ENCODE measurements at regions not wholly inside any gene's neighbourhood (a gene's known extent, or its start where the extent isn't known, plus 50 kb on each side); places are given as distances from the start of the nearest gene placed in this dataset.

DNA sequence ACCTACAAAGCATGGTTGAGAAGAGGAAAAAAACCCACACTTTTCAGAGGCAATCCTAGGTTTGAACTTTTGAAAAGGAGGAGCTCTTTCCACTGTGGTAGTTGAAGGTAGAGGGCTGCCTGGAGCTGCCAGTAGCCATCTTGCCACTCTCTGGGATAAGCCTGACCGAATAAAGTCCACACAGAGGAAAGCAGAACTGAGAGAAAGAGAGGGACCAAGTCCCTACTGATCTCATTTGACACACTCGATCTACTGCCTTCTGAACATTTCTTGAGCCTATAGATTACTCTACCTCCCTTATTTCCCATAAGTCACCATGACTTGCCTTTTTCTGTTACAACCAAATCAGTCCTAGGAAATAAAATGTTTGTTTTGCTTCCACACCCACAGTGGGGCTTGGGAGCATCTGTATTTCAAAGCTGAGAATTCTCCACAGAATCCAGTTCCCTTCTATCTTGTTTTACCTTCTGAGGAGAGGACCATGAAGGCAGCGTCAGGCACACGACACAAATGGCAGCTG, 147.0 kb upstream of the PTPRK start:
- no peak for TF ChIP-seq GABPA (IDR thresholded peaks at IDR 0.05; ENCODE audit: low read depth)
- TF ChIP-seq, protein P1, sequence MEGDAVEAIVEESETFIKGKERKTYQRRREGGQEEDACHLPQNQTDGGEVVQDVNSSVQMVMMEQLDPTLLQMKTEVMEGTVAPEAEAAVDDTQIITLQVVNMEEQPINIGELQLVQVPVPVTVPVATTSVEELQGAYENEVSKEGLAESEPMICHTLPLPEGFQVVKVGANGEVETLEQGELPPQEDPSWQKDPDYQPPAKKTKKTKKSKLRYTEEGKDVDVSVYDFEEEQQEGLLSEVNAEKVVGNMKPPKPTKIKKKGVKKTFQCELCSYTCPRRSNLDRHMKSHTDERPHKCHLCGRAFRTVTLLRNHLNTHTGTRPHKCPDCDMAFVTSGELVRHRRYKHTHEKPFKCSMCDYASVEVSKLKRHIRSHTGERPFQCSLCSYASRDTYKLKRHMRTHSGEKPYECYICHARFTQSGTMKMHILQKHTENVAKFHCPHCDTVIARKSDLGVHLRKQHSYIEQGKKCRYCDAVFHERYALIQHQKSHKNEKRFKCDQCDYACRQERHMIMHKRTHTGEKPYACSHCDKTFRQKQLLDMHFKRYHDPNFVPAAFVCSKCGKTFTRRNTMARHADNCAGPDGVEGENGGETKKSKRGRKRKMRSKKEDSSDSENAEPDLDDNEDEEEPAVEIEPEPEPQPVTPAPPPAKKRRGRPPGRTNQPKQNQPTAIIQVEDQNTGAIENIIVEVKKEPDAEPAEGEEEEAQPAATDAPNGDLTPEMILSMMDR (IDR thresholded peaks at IDR 0.05; ENCODE audit: insufficient read depth, low read length) = no peak
- TF ChIP-seq, protein P2, sequence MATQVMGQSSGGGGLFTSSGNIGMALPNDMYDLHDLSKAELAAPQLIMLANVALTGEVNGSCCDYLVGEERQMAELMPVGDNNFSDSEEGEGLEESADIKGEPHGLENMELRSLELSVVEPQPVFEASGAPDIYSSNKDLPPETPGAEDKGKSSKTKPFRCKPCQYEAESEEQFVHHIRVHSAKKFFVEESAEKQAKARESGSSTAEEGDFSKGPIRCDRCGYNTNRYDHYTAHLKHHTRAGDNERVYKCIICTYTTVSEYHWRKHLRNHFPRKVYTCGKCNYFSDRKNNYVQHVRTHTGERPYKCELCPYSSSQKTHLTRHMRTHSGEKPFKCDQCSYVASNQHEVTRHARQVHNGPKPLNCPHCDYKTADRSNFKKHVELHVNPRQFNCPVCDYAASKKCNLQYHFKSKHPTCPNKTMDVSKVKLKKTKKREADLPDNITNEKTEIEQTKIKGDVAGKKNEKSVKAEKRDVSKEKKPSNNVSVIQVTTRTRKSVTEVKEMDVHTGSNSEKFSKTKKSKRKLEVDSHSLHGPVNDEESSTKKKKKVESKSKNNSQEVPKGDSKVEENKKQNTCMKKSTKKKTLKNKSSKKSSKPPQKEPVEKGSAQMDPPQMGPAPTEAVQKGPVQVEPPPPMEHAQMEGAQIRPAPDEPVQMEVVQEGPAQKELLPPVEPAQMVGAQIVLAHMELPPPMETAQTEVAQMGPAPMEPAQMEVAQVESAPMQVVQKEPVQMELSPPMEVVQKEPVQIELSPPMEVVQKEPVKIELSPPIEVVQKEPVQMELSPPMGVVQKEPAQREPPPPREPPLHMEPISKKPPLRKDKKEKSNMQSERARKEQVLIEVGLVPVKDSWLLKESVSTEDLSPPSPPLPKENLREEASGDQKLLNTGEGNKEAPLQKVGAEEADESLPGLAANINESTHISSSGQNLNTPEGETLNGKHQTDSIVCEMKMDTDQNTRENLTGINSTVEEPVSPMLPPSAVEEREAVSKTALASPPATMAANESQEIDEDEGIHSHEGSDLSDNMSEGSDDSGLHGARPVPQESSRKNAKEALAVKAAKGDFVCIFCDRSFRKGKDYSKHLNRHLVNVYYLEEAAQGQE (IDR thresholded peaks at IDR 0.05; ENCODE audit: insufficient replicate concordance, low read depth) = no peak
